ENCODE measurements at regions not wholly inside any gene's neighbourhood (a gene's known extent, or its start where the extent isn't known, plus 50 kb on each side); places are given as distances from the start of the nearest gene placed in this dataset.

- Histone ChIP-seq H3K4me3 (ENCODE audit: low read length) (no peak overlapping the region), H3K9ac (ENCODE audit: low read length) (no peak overlapping the region), H3K36me3 (replicated peaks; ENCODE audit: low read depth, low read length) (no peaks in the 10 kb centered on the region), H2AFZ (ENCODE audit: low read depth, low read length) (no peak overlapping the region), H3K9me3 (ENCODE audit: insufficient read depth, low read length) (no peaks in the 10 kb centered on the region), H3K27me3 (ENCODE audit: low read depth, low read length) (no peaks in the 10 kb centered on the region), H3K79me2 (ENCODE audit: low read length) (no peaks in the 10 kb centered on the region), H3K4me2 (ENCODE audit: low read length) (no peak overlapping the region), H3K4me1 (ENCODE audit: low read length) (no peaks in the 10 kb centered on the region), H4K20me1 (ENCODE audit: insufficient read depth, low read length) (no peaks in the 10 kb centered on the region), H3K27ac (ENCODE audit: low read length) (no peak overlapping the region)
- TF ChIP-seq CTCF (IDR thresholded peaks at IDR 0.05; ENCODE audit: low read depth, low read length) (no peak), EZH2phosphoT487 (IDR thresholded peaks at IDR 0.05; ENCODE audit: low read depth) (no peak)
Measured at GRCh38 chr1:188761226-188761625, 1716.4 kb downstream of the BRINP3 start.

- Histone ChIP-seq H3K36me3 (replicated peaks; ENCODE audit: low read depth, low read length) (no peaks in the 10 kb centered on the region), H4K20me1 (ENCODE audit: insufficient read depth, low read length) (no peaks in the 10 kb centered on the region), H3K79me2 (ENCODE audit: low read length) (no peaks in the 10 kb centered on the region), H3K4me1 (ENCODE audit: low read length) (no peaks in the 10 kb centered on the region), H3K27me3 (ENCODE audit: low read depth, low read length) (no peaks in the 10 kb centered on the region), H3K4me3 (ENCODE audit: low read length) (no peak overlapping the region), H3K27ac (ENCODE audit: low read length) (no peak overlapping the region), H3K9ac (ENCODE audit: low read length) (no peak overlapping the region), H3K4me2 (ENCODE audit: low read length) (no peak overlapping the region), H2AFZ (ENCODE audit: low read depth, low read length) (no peak overlapping the region), H3K9me3 (ENCODE audit: insufficient read depth, low read length) (no peaks in the 10 kb centered on the region)
- TF ChIP-seq CTCF (IDR thresholded peaks at IDR 0.05; ENCODE audit: low read depth, low read length) (no peak), EZH2phosphoT487 (IDR thresholded peaks at IDR 0.05; ENCODE audit: low read depth) (no peak)
Measured at GRCh38 chr1:188762166-188762743, 1715.4 kb downstream of the BRINP3 start.

DNA sequence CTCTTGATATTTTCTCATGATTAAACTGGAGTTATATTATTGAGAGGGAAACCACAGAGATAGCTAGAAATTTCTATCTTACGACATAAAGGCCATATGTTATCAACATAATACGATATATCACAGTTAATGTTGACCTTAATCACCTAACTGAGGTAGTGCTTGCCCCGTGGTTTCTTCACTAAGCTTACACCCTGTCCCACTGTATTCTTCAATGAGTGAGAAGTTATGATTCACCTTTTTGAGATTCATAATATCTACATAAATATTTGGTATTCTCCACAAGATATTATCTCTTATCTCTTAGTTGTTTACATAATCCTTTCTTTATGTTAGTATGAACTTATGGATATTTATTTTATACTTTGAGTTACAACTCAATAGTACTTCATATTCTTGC is 1714.1 kb downstream of the BRINP3 start:
- Histone ChIP-seq H3K36me3 (replicated peaks; ENCODE audit: low read depth, low read length) (no peaks in the 10 kb centered on the region), H3K4me3 (ENCODE audit: low read length) (no peak overlapping the region), H3K9ac (ENCODE audit: low read length) (no peak overlapping the region), H3K4me2 (ENCODE audit: low read length) (no peak overlapping the region), H3K9me3 (ENCODE audit: insufficient read depth, low read length) (no peaks in the 10 kb centered on the region), H4K20me1 (ENCODE audit: insufficient read depth, low read length) (no peaks in the 10 kb centered on the region), H2AFZ (ENCODE audit: low read depth, low read length) (no peak overlapping the region), H3K79me2 (ENCODE audit: low read length) (no peaks in the 10 kb centered on the region), H3K27ac (ENCODE audit: low read length) (no peak overlapping the region), H3K4me1 (ENCODE audit: low read length) (no peaks in the 10 kb centered on the region), H3K27me3 (ENCODE audit: low read depth, low read length) (no peaks in the 10 kb centered on the region)
- TF ChIP-seq EZH2phosphoT487 (IDR thresholded peaks at IDR 0.05; ENCODE audit: low read depth), result no peak
- TF ChIP-seq CTCF (IDR thresholded peaks at IDR 0.05; ENCODE audit: low read depth, low read length), result no peak

GRCh38 chr1:188769181-188769580 is 1708.5 kb downstream of the BRINP3 start:
- no peak overlapping the region for H2AFZ ChIP-seq (ENCODE audit: low read depth, low read length)
- H3K4me3 ChIP-seq (ENCODE audit: low read length), result no peak overlapping the region
- H3K79me2 ChIP-seq (ENCODE audit: low read length), result no peaks in the 10 kb centered on the region
- no peaks in the 10 kb centered on the region for H3K27me3 ChIP-seq (ENCODE audit: low read depth, low read length)
- H3K36me3 ChIP-seq (replicated peaks; ENCODE audit: low read depth, low read length), result no peaks in the 10 kb centered on the region
- no peaks in the 10 kb centered on the region for H4K20me1 ChIP-seq (ENCODE audit: insufficient read depth, low read length)
- H3K4me2 ChIP-seq (ENCODE audit: low read length), result no peak overlapping the region
- no peaks in the 10 kb centered on the region for H3K4me1 ChIP-seq (ENCODE audit: low read length)
- H3K9ac ChIP-seq (ENCODE audit: low read length), result no peak overlapping the region
- TF ChIP-seq CTCF (IDR thresholded peaks at IDR 0.05; ENCODE audit: low read depth, low read length), result no peak
- no peak for TF ChIP-seq EZH2phosphoT487 (IDR thresholded peaks at IDR 0.05; ENCODE audit: low read depth)
- no peaks in the 10 kb centered on the region for H3K9me3 ChIP-seq (ENCODE audit: insufficient read depth, low read length)
- no peak overlapping the region for H3K27ac ChIP-seq (ENCODE audit: low read length)

Measured in OCI-LY3 (cell line).